ENCODE measurements at regions not wholly inside any gene's neighbourhood (a gene's known extent, or its start where the extent isn't known, plus 50 kb on each side); places are given as distances from the start of the nearest gene placed in this dataset.

DNA sequence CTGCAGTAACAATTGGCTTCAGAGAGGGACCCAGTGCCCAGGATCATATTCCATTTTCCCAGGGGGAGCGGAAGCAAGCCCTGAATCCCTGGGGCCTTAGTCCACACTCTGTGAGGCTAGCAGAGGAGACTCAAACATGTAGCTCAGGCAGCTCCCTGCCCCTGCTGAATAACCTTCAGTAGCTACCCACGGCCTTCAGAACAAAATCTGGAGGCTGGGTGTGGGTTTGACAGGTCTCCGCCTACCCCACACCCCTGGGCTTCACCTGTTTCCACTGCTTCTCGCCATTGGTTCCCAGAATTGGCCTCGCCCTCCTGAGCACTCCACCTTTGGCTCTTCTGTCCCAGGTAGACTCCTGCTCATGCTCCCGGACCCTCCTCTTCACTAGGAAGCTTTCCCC is 93.6 kb upstream of the ATP2B2 start:
- H3K4me3 ChIP-seq (ENCODE audit: low read depth, low read length) = no peak overlapping the region
- H3K36me3 ChIP-seq (ENCODE audit: control insufficient read depth, insufficient read depth, low read length) = no peaks in the 10 kb centered on the region
- no peak for DNase-seq (ENCODE audit: low read depth)
- no peak for FAIRE-seq
- peaks cover 5% of the 10 kb centered on the region for H3K27me3 ChIP-seq (ENCODE audit: control insufficient read depth, insufficient read depth, low read length)
- TF ChIP-seq, protein P1, sequence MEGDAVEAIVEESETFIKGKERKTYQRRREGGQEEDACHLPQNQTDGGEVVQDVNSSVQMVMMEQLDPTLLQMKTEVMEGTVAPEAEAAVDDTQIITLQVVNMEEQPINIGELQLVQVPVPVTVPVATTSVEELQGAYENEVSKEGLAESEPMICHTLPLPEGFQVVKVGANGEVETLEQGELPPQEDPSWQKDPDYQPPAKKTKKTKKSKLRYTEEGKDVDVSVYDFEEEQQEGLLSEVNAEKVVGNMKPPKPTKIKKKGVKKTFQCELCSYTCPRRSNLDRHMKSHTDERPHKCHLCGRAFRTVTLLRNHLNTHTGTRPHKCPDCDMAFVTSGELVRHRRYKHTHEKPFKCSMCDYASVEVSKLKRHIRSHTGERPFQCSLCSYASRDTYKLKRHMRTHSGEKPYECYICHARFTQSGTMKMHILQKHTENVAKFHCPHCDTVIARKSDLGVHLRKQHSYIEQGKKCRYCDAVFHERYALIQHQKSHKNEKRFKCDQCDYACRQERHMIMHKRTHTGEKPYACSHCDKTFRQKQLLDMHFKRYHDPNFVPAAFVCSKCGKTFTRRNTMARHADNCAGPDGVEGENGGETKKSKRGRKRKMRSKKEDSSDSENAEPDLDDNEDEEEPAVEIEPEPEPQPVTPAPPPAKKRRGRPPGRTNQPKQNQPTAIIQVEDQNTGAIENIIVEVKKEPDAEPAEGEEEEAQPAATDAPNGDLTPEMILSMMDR (IDR thresholded peaks at IDR 0.05; ENCODE audit: insufficient read depth, low read length, severe bottlenecking) = no peak

GRCh38 chr3:10599444-10599843 is 94.1 kb upstream of the ATP2B2 start:
- Histone ChIP-seq H3K4me3 (ENCODE audit: low read depth, low read length) (no peak overlapping the region), H3K27me3 (ENCODE audit: control insufficient read depth, insufficient read depth, low read length) (peaks cover 5% of the 10 kb centered on the region), H3K36me3 (ENCODE audit: control insufficient read depth, insufficient read depth, low read length) (no peaks in the 10 kb centered on the region)
- no peak for DNase-seq (ENCODE audit: low read depth)
- TF ChIP-seq, protein P1 (IDR thresholded peaks at IDR 0.05; ENCODE audit: insufficient read depth, low read length, severe bottlenecking) = no peak
- FAIRE-seq = no peak

- Histone ChIP-seq H3K4me3 (ENCODE audit: low read depth, low read length) (no peak overlapping the region), H3K36me3 (ENCODE audit: control insufficient read depth, insufficient read depth, low read length) (no peaks in the 10 kb centered on the region), H3K27me3 (ENCODE audit: control insufficient read depth, insufficient read depth, low read length) (peaks cover 5% of the 10 kb centered on the region)
- TF ChIP-seq, protein P1 (IDR thresholded peaks at IDR 0.05; ENCODE audit: insufficient read depth, low read length, severe bottlenecking) = no peak
- FAIRE-seq = no peak
- DNase-seq (ENCODE audit: low read depth) = no peak
Observed at GRCh38 chr3:10600296-10600714, 94.9 kb upstream of the ATP2B2 start.

DNA sequence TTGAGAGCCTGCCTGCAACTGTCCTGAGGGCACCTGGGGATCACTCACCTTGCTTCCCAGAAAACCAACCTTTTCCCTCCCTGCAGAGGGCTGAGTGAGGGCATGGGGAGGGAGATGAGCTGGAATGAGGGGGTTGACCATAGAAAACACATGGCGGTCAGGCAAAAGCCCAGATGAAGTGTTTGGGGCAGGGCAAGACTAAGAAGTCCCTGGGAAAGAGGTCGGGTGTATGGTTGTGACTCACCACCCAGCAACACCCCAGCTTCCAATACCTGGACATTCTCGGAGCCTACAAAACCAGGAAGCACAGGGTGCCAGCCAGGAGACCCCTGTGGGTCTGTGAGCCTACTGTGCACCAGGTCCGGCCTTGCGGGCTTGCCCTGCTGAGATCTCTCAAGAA is 95.3 kb upstream of the ATP2B2 start:
- TF ChIP-seq, protein P1 (IDR thresholded peaks at IDR 0.05; ENCODE audit: insufficient read depth, low read length, severe bottlenecking) = no peak
- no peak for FAIRE-seq
- H3K4me3 ChIP-seq (ENCODE audit: low read depth, low read length) = no peak overlapping the region
- no peak for DNase-seq (ENCODE audit: low read depth)
- no peaks in the 10 kb centered on the region for H3K36me3 ChIP-seq (ENCODE audit: control insufficient read depth, insufficient read depth, low read length)
- H3K27me3 ChIP-seq (ENCODE audit: control insufficient read depth, insufficient read depth, low read length) = peaks cover 5% of the 10 kb centered on the region

DNA sequence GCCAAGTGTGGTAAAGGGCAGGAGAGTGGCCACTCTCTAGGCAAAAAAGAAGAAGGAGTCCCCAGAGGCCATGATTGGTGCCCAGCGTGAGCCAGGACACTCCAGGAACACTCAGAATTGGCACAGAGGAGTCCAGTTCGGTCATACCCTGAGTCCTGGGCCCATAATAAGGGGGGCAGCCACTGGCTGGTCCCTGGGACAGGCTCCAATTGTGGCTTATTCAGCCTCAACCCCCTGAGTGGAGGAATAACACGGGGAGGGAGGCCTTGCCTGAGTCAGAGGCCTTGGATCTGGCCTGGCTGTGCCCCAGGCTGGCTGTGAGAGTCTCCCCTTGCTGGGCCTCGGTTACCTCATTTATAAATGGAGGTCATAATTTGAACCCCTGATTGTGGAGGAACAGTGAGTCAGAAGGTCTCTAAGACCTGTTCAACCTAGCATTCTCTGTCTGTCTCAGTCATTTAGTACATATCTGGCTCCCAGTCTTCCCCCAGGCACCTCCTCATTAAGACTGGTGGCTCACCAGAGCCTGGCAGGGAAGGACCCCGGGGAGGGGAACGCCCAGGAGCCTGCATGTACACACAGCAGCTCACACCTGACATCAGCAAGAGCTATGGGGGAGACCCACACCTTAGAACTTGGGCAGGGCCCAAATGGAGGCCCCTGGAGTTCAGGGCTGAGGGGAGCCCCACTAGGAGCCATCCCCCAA is 95.9 kb upstream of the ATP2B2 start:
- Histone ChIP-seq H3K36me3 (ENCODE audit: control insufficient read depth, insufficient read depth, low read length) (no peaks in the 10 kb centered on the region), H3K4me3 (ENCODE audit: low read depth, low read length) (no peak overlapping the region), H3K27me3 (ENCODE audit: control insufficient read depth, insufficient read depth, low read length) (peaks cover 8% of the 10 kb centered on the region)
- TF ChIP-seq, protein P1 (IDR thresholded peaks at IDR 0.05; ENCODE audit: insufficient read depth, low read length, severe bottlenecking) = no peak
- no peak for FAIRE-seq
- DNase-seq (ENCODE audit: low read depth) = no peak

DNA sequence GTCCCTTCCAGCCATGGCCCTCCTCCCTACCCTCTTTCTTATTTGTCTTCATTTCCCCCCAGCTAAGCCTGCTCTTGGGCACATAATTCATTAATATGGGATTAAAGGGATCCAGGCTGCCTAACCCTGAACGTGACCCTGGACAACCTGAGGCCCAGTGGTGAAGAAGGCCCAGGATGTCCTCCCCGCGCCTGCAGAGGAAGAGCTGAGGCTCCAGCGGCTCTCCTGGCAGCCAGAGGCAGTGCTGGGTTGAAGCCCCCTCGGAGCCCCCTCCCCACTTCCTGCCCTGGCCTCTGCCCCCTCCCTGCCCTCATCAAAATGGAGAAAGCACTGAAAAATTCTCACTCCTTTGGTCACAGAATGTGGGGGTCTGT is 96.5 kb upstream of the ATP2B2 start:
- no peaks in the 10 kb centered on the region for H3K36me3 ChIP-seq (ENCODE audit: control insufficient read depth, insufficient read depth, low read length)
- DNase-seq (ENCODE audit: low read depth) (no peak), FAIRE-seq (no peak)
- TF ChIP-seq, protein P1 (IDR thresholded peaks at IDR 0.05; ENCODE audit: insufficient read depth, low read length, severe bottlenecking) = no peak
- H3K27me3 ChIP-seq (ENCODE audit: control insufficient read depth, insufficient read depth, low read length) = peaks cover 9% of the 10 kb centered on the region
- no peak overlapping the region for H3K4me3 ChIP-seq (ENCODE audit: low read depth, low read length)

Data from bronchial epithelial cell (primary cell).